Central memory CD8-positive, alpha-beta T cell (primary cell): ENCODE measurements at regions not wholly inside any gene's neighbourhood (a gene's known extent, or its start where the extent isn't known, plus 50 kb on each side); places are given as distances from the start of the nearest gene placed in this dataset.

ENCODE experiments used
- ATAC-seq: fragments of 150-1000 bp; cut with Tn5 transposase; replicated peaks from 2 replicates; pipeline ENCODE4 v1.10.0; 2022; ENCODE audit warnings: mild to moderate bottlenecking, moderate FRiP score, moderate number of reproducible peaks; ENCODE audit not compliant: poor library complexity, severe bottlenecking; ENCODE audit errors: extremely low read depth
- DNase-seq, 2 donors: peaks; one replicate each; pipeline ENCODE4 v3.0.0; 2021; ENCODE audit warnings: low spot score in 2 of 2
- H3K27ac Mint-ChIP-seq: one replicate; pipeline ENCODE4 v1.8.0; 2022; ENCODE audit warnings: low read depth, mild to moderate bottlenecking, moderate library complexity, mixed read lengths
- H3K27me3 Mint-ChIP-seq: one replicate; pipeline ENCODE4 v1.8.0; 2022; ENCODE audit warnings: mixed read lengths
- H3K36me3 Mint-ChIP-seq: one replicate; pipeline ENCODE4 v1.8.0; 2022; ENCODE audit warnings: mild to moderate bottlenecking, moderate library complexity, mixed read lengths; ENCODE audit not compliant: insufficient read depth
- H3K4me1 Mint-ChIP-seq: one replicate; pipeline ENCODE4 v1.8.0; 2022; ENCODE audit warnings: mixed read lengths
- H3K4me3 Mint-ChIP-seq: one replicate; pipeline ENCODE4 v1.8.0; 2022; ENCODE audit warnings: mild to moderate bottlenecking, moderate library complexity, mixed read lengths
- H3K9me3 Mint-ChIP-seq: one replicate; pipeline ENCODE4 v1.8.0; 2022; ENCODE audit warnings: mixed read lengths

DNA sequence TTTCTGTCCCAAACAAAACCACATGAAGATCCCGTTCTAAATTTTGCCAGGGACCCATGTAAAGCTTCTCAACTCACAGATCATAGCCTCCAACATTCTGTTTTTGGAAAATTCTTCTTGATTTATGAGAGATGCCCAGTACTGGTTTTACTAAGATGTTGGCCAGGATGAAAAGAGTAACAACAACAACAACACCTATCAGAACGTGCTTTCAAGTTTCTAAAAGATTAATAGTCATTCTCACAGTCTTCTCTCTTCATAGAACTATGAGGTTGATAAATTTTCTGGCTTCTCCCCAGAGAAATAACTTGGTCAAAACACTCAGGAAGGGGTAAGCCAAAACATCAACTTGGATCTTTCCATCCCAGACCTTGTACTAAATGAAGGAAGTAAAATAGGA is 567.5 kb upstream of the IGFBP3 start:
- Mint-ChIP-seq H3K27ac (no peak overlapping the region), H3K9me3 (peaks cover 19% of the 10 kb centered on the region), H3K27me3 (no peaks in the 10 kb centered on the region), H3K4me1 (no peaks in the 10 kb centered on the region), H3K4me3 (no peak overlapping the region), H3K36me3 (no peaks in the 10 kb centered on the region)
- no peak for DNase-seq
- no peak for ATAC-seq

DNA sequence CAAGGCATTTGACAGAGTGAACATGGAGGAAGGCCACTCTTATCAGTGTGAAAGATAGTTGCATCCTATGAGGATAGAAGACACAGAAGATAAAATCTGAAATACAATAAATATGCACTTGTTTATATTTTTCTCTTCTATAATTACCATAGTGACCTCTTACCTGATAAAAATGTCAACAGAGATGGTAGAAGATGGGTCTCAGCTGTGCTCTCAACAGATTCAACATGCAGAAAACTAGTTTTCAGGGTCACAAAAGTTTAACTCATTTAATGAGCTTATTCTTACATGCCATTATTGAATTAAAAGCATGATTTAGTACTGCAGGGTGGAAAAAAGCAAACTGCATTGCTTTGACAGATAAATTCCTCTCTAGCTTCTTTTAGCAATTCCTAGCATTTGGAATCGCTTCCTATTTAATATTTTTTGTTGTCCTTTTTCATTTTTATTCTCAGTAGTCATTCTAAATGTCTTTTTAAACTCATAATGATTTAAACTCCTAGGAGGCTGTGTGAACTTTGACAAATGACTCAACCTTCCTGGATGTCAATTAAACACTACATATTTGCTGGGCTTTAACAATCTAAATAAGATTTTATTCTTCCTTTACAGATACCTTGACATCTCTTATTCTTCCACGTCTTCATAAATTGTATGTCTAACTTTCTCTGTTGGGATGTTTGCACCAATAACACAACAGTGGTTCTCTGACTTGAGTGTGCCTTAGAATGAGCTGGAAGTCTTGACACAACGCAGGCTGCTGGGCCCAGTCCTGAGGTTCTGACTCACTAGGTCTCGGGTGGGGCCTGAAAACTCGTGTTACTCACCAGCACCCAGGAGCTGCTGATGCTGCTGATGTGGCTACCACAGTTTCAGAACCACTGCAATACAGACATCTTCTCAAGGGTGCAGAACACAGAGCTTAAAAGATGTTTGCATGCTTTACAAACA is 565.5 kb upstream of the IGFBP3 start:
- ATAC-seq (no peak), DNase-seq (no peak)
- Mint-ChIP-seq H3K27me3 (no peaks in the 10 kb centered on the region), H3K9me3 (peaks cover 20% of the 10 kb centered on the region), H3K36me3 (no peaks in the 10 kb centered on the region), H3K4me3 (no peak overlapping the region), H3K27ac (no peak overlapping the region), H3K4me1 (no peaks in the 10 kb centered on the region)

- H3K4me1 Mint-ChIP-seq: no peaks in the 10 kb centered on the region
- no peak for ATAC-seq
- no peak overlapping the region for H3K4me3 Mint-ChIP-seq
- DNase-seq: no peak
- H3K36me3 Mint-ChIP-seq: no peaks in the 10 kb centered on the region
- no peaks in the 10 kb centered on the region for H3K27me3 Mint-ChIP-seq
- H3K9me3 Mint-ChIP-seq: peaks cover 20% of the 10 kb centered on the region
- H3K27ac Mint-ChIP-seq: no peak overlapping the region
Measured at GRCh38 chr7:46485481-46486065, 564.5 kb upstream of the IGFBP3 start.

GRCh38 chr7:46484906-46485305 is 563.8 kb upstream of the IGFBP3 start:
- H3K27ac Mint-ChIP-seq: no peak overlapping the region
- no peaks in the 10 kb centered on the region for H3K36me3 Mint-ChIP-seq
- ATAC-seq (no peak), DNase-seq (no peak)
- peaks cover 20% of the 10 kb centered on the region for H3K9me3 Mint-ChIP-seq
- H3K4me1 Mint-ChIP-seq: no peaks in the 10 kb centered on the region
- H3K27me3 Mint-ChIP-seq: no peaks in the 10 kb centered on the region
- H3K4me3 Mint-ChIP-seq: no peak overlapping the region

- peaks cover 20% of the 10 kb centered on the region for H3K9me3 Mint-ChIP-seq
- ATAC-seq (no peak), DNase-seq (no peak)
- H3K4me1 Mint-ChIP-seq: no peaks in the 10 kb centered on the region
- no peak overlapping the region for H3K4me3 Mint-ChIP-seq
- H3K27me3 Mint-ChIP-seq: no peaks in the 10 kb centered on the region
- no peaks in the 10 kb centered on the region for H3K36me3 Mint-ChIP-seq
- H3K27ac Mint-ChIP-seq: no peak overlapping the region
Measured at GRCh38 chr7:46480619-46481018, 559.5 kb upstream of the IGFBP3 start.

- Mint-ChIP-seq H3K9me3 (peaks cover 16% of the 10 kb centered on the region), H3K27ac (no peak overlapping the region), H3K27me3 (no peaks in the 10 kb centered on the region), H3K4me3 (no peak overlapping the region), H3K36me3 (no peaks in the 10 kb centered on the region), H3K4me1 (no peaks in the 10 kb centered on the region)
- DNase-seq (no peak), ATAC-seq (no peak)
Measured at GRCh38 chr7:46479680-46480079, 558.6 kb upstream of the IGFBP3 start.

DNA sequence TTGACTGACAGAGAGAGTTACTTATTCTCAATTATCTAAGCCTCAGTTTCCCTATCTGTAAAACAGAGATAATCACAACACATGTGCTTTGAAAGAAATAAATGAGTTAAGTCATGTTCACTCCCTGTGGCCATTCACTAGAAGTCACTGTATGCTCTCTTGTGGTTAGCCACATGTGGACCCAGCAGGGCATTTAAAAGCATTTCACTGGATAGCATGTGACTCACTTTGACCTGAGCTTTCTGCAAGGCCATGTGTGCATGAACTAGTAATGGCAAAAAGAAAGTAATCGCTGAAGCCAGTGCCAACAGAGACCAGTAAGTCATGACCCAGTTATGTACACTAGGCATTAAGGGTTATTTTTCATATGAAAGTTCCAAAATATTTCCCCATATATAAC is 557.0 kb upstream of the IGFBP3 start:
- ATAC-seq: no peak
- Mint-ChIP-seq H3K9me3 (peaks cover 10% of the 10 kb centered on the region), H3K4me1 (no peaks in the 10 kb centered on the region), H3K4me3 (no peak overlapping the region), H3K27me3 (no peaks in the 10 kb centered on the region), H3K36me3 (no peaks in the 10 kb centered on the region), H3K27ac (no peak overlapping the region)
- DNase-seq: no peak

DNA sequence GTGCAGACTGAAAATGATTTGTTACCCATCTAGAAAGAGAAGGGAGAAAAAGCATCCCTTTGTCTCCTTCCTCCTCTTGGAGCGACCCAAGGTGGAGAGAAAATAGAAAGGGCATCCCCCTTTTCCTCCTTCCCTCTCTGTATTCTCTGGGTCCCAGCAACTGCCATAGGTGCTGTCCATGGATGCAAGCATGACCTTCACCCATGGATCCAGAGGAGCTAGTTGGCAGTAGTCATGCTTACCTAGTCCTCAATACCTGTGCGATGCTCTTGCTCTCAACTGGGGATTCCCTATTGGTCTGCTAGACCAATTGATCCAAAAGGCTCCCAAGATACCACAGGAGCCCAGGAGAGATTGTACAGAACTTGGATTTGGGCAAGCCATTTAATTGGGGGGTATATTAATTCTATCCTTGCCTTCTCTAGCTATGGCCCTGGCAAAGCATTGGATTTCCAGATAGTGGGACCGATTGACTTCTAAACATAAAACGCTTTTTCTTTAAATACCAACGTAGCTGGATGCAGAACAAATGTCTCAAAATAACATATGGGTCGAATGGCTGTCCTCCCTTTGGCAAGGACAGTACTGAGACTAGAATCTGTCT is 547.8 kb upstream of the IGFBP3 start:
- Mint-ChIP-seq H3K27ac (no peak overlapping the region), H3K9me3 (peaks cover 16% of the 10 kb centered on the region), H3K27me3 (no peaks in the 10 kb centered on the region), H3K36me3 (no peaks in the 10 kb centered on the region), H3K4me3 (no peak overlapping the region), H3K4me1 (no peaks in the 10 kb centered on the region)
- no peak for ATAC-seq
- no peak for DNase-seq

- no peak for ATAC-seq
- no peak overlapping the region for H3K4me3 Mint-ChIP-seq
- peaks cover 16% of the 10 kb centered on the region for H3K9me3 Mint-ChIP-seq
- H3K27ac Mint-ChIP-seq: no peak overlapping the region
- no peaks in the 10 kb centered on the region for H3K27me3 Mint-ChIP-seq
- no peak for DNase-seq
- no peaks in the 10 kb centered on the region for H3K36me3 Mint-ChIP-seq
- no peaks in the 10 kb centered on the region for H3K4me1 Mint-ChIP-seq
Measured at GRCh38 chr7:46463170-46463569, 542.1 kb upstream of the IGFBP3 start.

DNA sequence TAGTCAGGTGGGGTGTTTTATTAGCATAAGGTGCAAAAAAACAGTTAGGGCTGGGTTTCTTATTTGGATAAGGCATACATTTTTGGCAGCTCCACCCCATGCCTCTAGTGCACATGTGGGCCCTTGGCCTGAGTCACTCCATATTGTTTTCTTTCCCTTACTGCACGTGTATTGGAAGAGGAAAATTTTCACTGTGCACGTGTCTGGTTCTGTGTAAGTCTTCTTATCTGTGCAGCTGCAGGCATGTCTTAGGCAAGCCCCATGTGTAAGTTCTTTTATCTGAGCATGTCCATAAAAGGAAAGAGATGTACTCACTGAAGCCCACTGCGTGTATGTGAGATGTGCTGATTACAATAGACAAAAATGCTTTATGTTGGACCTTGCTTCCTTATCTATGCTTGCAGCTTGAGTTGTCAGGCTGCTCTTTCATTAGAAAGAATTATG is 540.3 kb upstream of the IGFBP3 start:
- Mint-ChIP-seq H3K27me3 (no peaks in the 10 kb centered on the region), H3K9me3 (peaks cover 12% of the 10 kb centered on the region), H3K4me3 (no peak overlapping the region), H3K36me3 (no peaks in the 10 kb centered on the region), H3K4me1 (no peaks in the 10 kb centered on the region), H3K27ac (no peak overlapping the region)
- ATAC-seq (no peak), DNase-seq (no peak)

GRCh38 chr7:46459942-46460341 is 538.9 kb upstream of the IGFBP3 start:
- no peak overlapping the region for H3K4me3 Mint-ChIP-seq
- H3K36me3 Mint-ChIP-seq: no peaks in the 10 kb centered on the region
- H3K27ac Mint-ChIP-seq: no peak overlapping the region
- no peaks in the 10 kb centered on the region for H3K4me1 Mint-ChIP-seq
- H3K27me3 Mint-ChIP-seq: no peaks in the 10 kb centered on the region
- DNase-seq (no peak), ATAC-seq (no peak)
- peaks cover 13% of the 10 kb centered on the region for H3K9me3 Mint-ChIP-seq

DNA sequence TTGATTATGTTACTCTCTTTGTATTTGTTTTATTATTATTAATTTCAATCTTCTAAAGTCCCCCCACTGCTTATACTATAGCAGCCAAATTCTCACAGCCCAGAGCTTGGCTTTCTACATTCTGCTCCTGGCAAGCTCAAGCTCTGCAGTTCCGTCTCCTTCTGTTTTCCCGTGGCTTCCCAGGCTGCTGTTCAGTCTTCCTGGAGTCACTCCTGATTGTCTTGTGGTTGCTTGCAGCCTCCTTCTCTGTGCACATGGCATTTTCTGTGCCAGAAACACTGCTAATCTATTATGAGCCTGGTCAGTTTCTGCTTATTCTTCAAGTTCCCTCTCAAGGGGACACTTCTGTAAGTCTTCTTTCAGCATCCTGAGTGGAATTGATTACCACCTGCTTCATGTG is 533.7 kb upstream of the IGFBP3 start:
- DNase-seq (no peak), ATAC-seq (no peak)
- H3K4me3 Mint-ChIP-seq: no peak overlapping the region
- peaks cover 2% of the 10 kb centered on the region for H3K36me3 Mint-ChIP-seq
- no peak overlapping the region for H3K27ac Mint-ChIP-seq
- no peaks in the 10 kb centered on the region for H3K27me3 Mint-ChIP-seq
- H3K4me1 Mint-ChIP-seq: no peaks in the 10 kb centered on the region
- peaks cover 12% of the 10 kb centered on the region for H3K9me3 Mint-ChIP-seq
